ENCODE measurements at regions not wholly inside any gene's neighbourhood (a gene's known extent, or its start where the extent isn't known, plus 50 kb on each side); places are given as distances from the start of the nearest gene placed in this dataset.

GRCh38 chr14:98269533-98269932 is 1002.5 kb downstream of the BCL11B start:
- no peak for TF ChIP-seq CTCF (IDR thresholded peaks at IDR 0.05)
- no peak for TF ChIP-seq POLR2AphosphoS5 (IDR thresholded peaks at IDR 0.05)
- no peak for TF ChIP-seq POLR2A (IDR thresholded peaks at IDR 0.05)

All from prostate gland (tissue), 2 donors.